Activated naive CD4-positive, alpha-beta T cell treated with anti-CD3 and anti-CD28 coated beads, Interleukin-2, amount 50 U/mL, for 72 hours (primary cell): ENCODE measurements at regions not wholly inside any gene's neighbourhood (a gene's known extent, or its start where the extent isn't known, plus 50 kb on each side); places are given as distances from the start of the nearest gene placed in this dataset.

Experiments
- ATAC-seq, 2 donors: fragments of 150-1000 bp; cut with Tn5 transposase; 2 replicates each; pipeline ENCODE4 v1.10.0; 2021; ENCODE audit warnings: mild to moderate bottlenecking in 2 of 2, moderate library complexity in 2 of 2
- DNase-seq, 2 donors: peaks; one replicate each; pipeline ENCODE4 v3.0.0; 2021 to 2022; ENCODE audit warnings: low spot score in 2 of 2
- H3K27ac Mint-ChIP-seq, 2 donors: one replicate each; pipeline ENCODE4 v1.8.0; 2022; ENCODE audit warnings: mild to moderate bottlenecking in 2 of 2, mixed read lengths in 2 of 2
- H3K36me3 Mint-ChIP-seq, 2 donors: one replicate each; pipeline ENCODE4 v1.8.0; 2022; ENCODE audit warnings: mixed read lengths in 2 of 2
- H3K9me3 Mint-ChIP-seq, 2 donors: one replicate each; pipeline ENCODE4 v1.8.0; 2022; ENCODE audit warnings: mixed read lengths in 2 of 2

- Mint-ChIP-seq H3K36me3 (no peaks in the 10 kb centered on the region), H3K27ac (no peak overlapping the region), H3K9me3 (no peaks in the 10 kb centered on the region)
- no peak for DNase-seq
- ATAC-seq, result no peak
Observed at GRCh38 chr4:20618731-20619130, 81.5 kb upstream of the PACRGL start.

DNA sequence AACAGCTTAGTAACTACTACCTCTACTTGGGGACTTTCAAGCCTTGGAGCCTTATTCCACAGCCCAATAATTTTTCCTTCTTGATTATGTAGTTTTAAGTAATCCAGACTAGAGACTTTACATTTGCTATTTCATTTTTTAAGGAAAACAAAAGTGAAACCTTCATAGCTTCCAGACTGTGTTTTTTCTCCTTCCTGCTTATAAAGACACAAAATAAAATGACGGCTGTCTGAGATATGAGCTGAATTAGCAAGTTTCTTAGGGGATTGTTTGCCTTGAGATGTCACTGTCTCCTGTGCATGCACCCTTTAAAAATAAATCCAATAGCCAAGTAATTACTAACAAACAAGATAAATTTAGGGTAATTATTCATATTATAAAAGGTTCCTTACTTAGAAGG, 78.8 kb upstream of the PACRGL start:
- DNase-seq, result no peak
- ATAC-seq, result no peak
- no peaks in the 10 kb centered on the region for H3K9me3 Mint-ChIP-seq
- no peak overlapping the region for H3K27ac Mint-ChIP-seq
- H3K36me3 Mint-ChIP-seq, result no peaks in the 10 kb centered on the region

DNA sequence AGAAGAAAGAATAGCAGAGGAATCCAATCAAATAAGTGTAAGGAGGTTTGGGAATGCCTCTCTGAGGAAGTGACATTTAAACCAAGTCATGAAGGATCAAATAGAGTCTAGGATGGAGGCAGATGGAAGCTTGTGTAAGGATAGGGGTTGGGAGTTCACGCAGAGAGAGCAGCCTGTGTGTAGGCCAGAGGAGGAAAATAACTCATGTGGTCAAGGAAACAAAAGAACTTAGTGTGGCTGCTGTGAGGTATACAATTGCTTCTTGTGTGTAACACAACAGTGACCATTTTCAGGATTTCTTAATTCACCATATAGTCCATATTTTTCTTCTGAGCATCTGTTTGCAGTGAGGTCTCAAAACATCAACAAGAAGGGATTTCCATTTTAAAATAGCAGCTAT, 77.6 kb upstream of the PACRGL start:
- H3K27ac Mint-ChIP-seq, result no peak overlapping the region
- DNase-seq, result no peak
- no peaks in the 10 kb centered on the region for H3K9me3 Mint-ChIP-seq
- ATAC-seq, result no peak
- no peaks in the 10 kb centered on the region for H3K36me3 Mint-ChIP-seq

DNA sequence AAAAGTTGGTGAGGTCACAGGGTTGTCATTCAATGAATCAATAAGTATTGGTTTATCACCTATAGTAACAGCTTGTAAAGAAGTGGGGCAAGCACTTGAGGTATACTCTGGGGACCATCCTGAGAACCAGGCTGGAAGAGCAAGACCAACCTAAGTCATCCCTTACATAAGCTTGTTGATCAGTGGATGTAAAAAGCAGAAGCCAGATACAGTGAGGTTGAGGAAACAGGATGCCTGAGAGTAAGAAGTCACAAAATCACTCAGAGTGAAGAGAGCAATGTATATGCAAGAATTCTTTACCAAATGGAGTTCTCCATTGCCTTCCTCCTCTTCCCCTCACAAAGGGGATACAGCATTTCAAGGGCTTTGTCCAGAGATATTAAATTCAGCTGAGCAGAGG, 76.3 kb upstream of the PACRGL start:
- H3K9me3 Mint-ChIP-seq, result no peaks in the 10 kb centered on the region
- DNase-seq, result no peak
- H3K27ac Mint-ChIP-seq, result no peak overlapping the region
- no peak for ATAC-seq
- H3K36me3 Mint-ChIP-seq, result no peaks in the 10 kb centered on the region

DNA sequence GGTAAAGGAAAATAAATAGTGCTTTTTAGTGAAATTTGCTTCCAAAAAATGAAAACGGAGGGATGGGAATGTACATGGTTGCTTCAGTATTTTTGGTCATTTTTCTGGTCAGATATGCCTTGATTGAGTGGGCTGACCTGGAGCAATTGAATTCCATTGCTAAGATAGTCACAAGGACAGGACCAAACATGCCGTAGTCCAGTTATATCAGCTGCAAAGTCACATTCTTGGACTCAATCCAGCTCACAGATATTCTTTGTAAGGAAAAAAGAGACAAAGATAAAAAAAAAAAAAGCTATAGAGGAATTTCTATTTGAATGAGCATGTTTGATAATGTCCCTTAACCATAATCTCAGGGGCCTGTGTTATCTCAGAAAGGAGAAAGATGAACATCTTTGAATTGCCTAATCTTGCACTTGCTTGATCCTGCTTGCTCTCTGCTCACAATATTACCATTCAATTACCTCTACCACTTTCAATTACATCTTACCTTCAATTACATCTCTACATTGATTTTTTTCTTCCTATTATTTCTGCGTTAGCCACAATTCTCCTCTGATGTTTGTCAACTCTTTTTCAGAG, 75.4 kb upstream of the PACRGL start:
- Mint-ChIP-seq H3K27ac (no peak overlapping the region), H3K9me3 (no peaks in the 10 kb centered on the region), H3K36me3 (no peaks in the 10 kb centered on the region)
- ATAC-seq, result no peak
- DNase-seq, result no peak

DNA sequence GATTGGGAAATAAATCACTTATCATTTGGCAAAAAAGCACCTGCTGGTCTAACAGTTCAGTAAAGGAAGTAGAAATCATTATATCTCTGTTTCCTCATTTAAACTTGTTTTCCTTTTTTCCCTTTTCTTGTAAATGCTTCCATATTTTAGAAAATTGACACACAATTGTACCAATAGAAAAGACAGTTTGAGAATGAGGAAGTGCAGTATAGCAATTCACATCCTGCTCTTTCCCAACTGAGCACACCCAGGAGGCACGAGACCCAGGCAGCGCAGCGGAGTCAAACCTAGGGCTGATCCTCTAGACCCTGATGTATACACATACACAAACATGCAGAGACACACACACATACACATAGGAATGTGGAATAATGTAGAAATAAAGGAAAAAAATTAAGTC, 74.8 kb upstream of the PACRGL start:
- Mint-ChIP-seq H3K9me3 (no peaks in the 10 kb centered on the region), H3K36me3 (no peaks in the 10 kb centered on the region), H3K27ac (no peak overlapping the region)
- no peak for DNase-seq
- no peak for ATAC-seq

- Mint-ChIP-seq H3K27ac (no peak overlapping the region), H3K36me3 (no peaks in the 10 kb centered on the region), H3K9me3 (no peaks in the 10 kb centered on the region)
- ATAC-seq (no peak), DNase-seq (no peak)
Observed at GRCh38 chr4:20626326-20627005, 73.8 kb upstream of the PACRGL start.

DNA sequence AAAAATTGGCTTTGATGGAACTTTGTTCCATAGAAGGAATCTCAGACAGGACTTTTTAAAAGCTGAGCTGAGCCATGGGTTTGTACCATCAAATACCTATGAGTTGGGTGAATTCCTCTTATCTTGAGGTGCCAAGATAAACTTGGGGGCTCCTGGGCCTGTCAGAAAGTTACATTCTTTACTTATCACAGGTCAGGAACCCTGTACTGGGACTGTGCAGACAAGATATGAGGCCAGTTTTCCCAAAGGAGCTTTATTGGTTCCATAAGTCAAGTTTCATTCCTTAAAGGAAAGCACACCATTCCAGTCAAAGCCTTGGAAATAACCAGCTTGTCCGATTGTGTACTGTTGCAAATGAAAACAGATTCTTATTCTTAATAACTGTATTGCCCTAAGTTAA, 72.4 kb upstream of the PACRGL start:
- H3K27ac Mint-ChIP-seq, result no peak overlapping the region
- ATAC-seq (no peak), DNase-seq (no peak)
- H3K9me3 Mint-ChIP-seq, result no peaks in the 10 kb centered on the region
- no peaks in the 10 kb centered on the region for H3K36me3 Mint-ChIP-seq

GRCh38 chr4:20629186-20630106, 70.8 kb upstream of the PACRGL start:
- DNase-seq (no peak), ATAC-seq (no peak)
- Mint-ChIP-seq H3K27ac (no peak overlapping the region), H3K9me3 (no peaks in the 10 kb centered on the region), H3K36me3 (no peaks in the 10 kb centered on the region)

- H3K9me3 Mint-ChIP-seq, result peaks cover 0 to 5% of the 10 kb centered on the region in 2 donors
- ATAC-seq (no peak), DNase-seq (no peak)
- H3K27ac Mint-ChIP-seq, result no peak overlapping the region
- no peaks in the 10 kb centered on the region for H3K36me3 Mint-ChIP-seq
Observed at GRCh38 chr4:20638825-20639224, 61.4 kb upstream of the PACRGL start.

GRCh38 chr4:20639346-20639745, 60.9 kb upstream of the PACRGL start:
- Mint-ChIP-seq H3K27ac (no peak overlapping the region), H3K9me3 (peaks cover 0 to 5% of the 10 kb centered on the region in 2 donors), H3K36me3 (no peaks in the 10 kb centered on the region)
- DNase-seq (no peak), ATAC-seq (no peak)

GRCh38 chr4:20640989-20641388, 59.3 kb upstream of the PACRGL start:
- DNase-seq (no peak), ATAC-seq (no peak)
- Mint-ChIP-seq H3K9me3 (peaks cover 0 to 5% of the 10 kb centered on the region in 2 donors), H3K36me3 (no peaks in the 10 kb centered on the region), H3K27ac (no peak overlapping the region)

DNA sequence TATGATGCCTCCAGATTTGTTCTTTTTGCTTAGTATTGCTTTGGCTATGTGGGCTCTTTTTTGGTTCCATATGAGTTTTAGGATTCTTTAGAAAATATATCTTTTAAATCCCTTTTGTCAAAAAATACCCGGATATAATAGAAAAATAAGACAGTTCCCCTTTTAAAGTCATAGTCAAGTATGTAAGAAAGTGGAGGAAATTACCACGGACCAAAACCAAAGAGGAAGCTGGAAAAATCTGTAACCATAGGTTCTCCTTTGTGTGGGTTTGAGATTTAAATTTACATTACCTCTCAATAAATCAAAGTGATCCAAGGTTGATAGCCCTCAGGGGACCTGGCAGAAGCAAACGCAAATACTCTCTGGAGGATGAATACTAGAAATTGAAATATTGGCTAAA, 58.3 kb upstream of the PACRGL start:
- DNase-seq, result no peak
- Mint-ChIP-seq H3K9me3 (peaks cover 0 to 5% of the 10 kb centered on the region in 2 donors), H3K27ac (no peak overlapping the region), H3K36me3 (no peaks in the 10 kb centered on the region)
- no peak for ATAC-seq

GRCh38 chr4:20643631-20644030, 56.6 kb upstream of the PACRGL start:
- Mint-ChIP-seq H3K9me3 (peaks cover 0 to 5% of the 10 kb centered on the region in 2 donors), H3K27ac (no peak overlapping the region), H3K36me3 (no peaks in the 10 kb centered on the region)
- ATAC-seq (no peak), DNase-seq (no peak)

GRCh38 chr4:20645236-20645635, 55.0 kb upstream of the PACRGL start:
- Mint-ChIP-seq H3K36me3 (no peaks in the 10 kb centered on the region), H3K27ac (no peak overlapping the region), H3K9me3 (peaks cover 0 to 5% of the 10 kb centered on the region in 2 donors)
- ATAC-seq, result no peak
- DNase-seq, result no peak

- ATAC-seq (no peak), DNase-seq (no peak)
- peaks cover 0 to 1% of the 10 kb centered on the region in 2 donors for H3K9me3 Mint-ChIP-seq
- H3K36me3 Mint-ChIP-seq, result no peaks in the 10 kb centered on the region
- H3K27ac Mint-ChIP-seq, result no peak overlapping the region
Observed at GRCh38 chr4:20646287-20646686, 54.0 kb upstream of the PACRGL start.
